HEK293 (cell line): ENCODE measurements at regions not wholly inside any gene's neighbourhood (a gene's known extent, or its start where the extent isn't known, plus 50 kb on each side); places are given as distances from the start of the nearest gene placed in this dataset.

Experiments
- CTCF ChIA-PET: fragments of 350-600 bp; formaldehyde crosslinking; extraction: SDS; loops from one replicate; lab custom pipeline; 2021; ENCODE audit warnings: antibody characterized with exemption; lab: Yijun Ruan, JAX
- POLR2A ChIA-PET: fragments of 300-600 bp; formaldehyde crosslinking; extraction: SDS; loops from one replicate; lab custom pipeline; 2020; ENCODE audit warnings: antibody characterized with exemption, inconsistent platforms; lab: Yijun Ruan, JAX
- H3K27ac ChIP-seq: fragments of 200-500 bp; sonication (Bioruptor generic); 2 replicates; pipeline ENCODE4 v1.5.1; 2014; ENCODE audit warnings: low read depth, low read length, control low read depth, inconsistent platforms; ENCODE audit errors: extremely low read depth
- H3K36me3 ChIP-seq, 2 experiments: fragments of 200-500 bp in 1 of 2; sonication (Bioruptor generic) in 1 of 2; 1 replicate in 1 of 2; 2 replicates in 1 of 2; pipeline ENCODE4 v1.5.1; 2014 to 2017; ENCODE audit warnings: inconsistent platforms in 2 of 2, low read length in 2 of 2; ENCODE audit not compliant: control insufficient read depth in 2 of 2, insufficient read depth in 1 of 2
- H3K4me1 ChIP-seq: fragments of 200-500 bp; sonication (Bioruptor generic); 2 replicates; pipeline ENCODE4 v1.5.1; 2014; ENCODE audit warnings: mild to moderate bottlenecking, low read length, inconsistent platforms; ENCODE audit not compliant: control insufficient read depth, insufficient read depth
- H3K4me3 ChIP-seq: 2 replicates; pipeline ENCODE4 v1.5.1; 2011; ENCODE audit warnings: low read depth, mild to moderate bottlenecking, control low read depth, low read length, moderate library complexity
- H3K9me3 ChIP-seq: fragments of 200-500 bp; sonication (Bioruptor generic); 2 replicates; pipeline ENCODE4 v1.5.1; 2014; ENCODE audit warnings: low read depth, low read length, inconsistent platforms; ENCODE audit not compliant: control insufficient read depth, insufficient read depth
- BCL11B ChIP-seq: fragments of 450-650 bp; formaldehyde crosslinking; IDR thresholded peaks from 2 replicates; pipeline ENCODE4 v1.5.1; 2016; ENCODE audit warnings: low read depth, missing biosample characterization, missing genetic modification characterization
- HIC1 ChIP-seq: fragments of 450-650 bp; formaldehyde crosslinking; IDR thresholded peaks from 2 replicates; pipeline ENCODE4 v1.5.1; 2016; ENCODE audit warnings: missing biosample characterization, missing genetic modification characterization
- IKZF3 ChIP-seq: fragments of 450-650 bp; IDR thresholded peaks from 2 replicates; pipeline ENCODE4 v1.5.0; 2018; ENCODE audit warnings: missing biosample characterization, mild to moderate bottlenecking, missing genetic modification characterization, moderate library complexity
- KLF1 ChIP-seq: fragments of 450-650 bp; formaldehyde crosslinking; IDR thresholded peaks from 2 replicates; pipeline ENCODE4 v1.5.1; 2016; ENCODE audit warnings: missing biosample characterization, missing genetic modification characterization
- RBAK ChIP-seq: fragments of 450-650 bp; formaldehyde crosslinking; IDR thresholded peaks from 2 replicates; pipeline ENCODE4 v1.5.1; 2016; ENCODE audit warnings: missing biosample characterization, missing genetic modification characterization
- YY1 ChIP-seq: fragments of 450-650 bp; formaldehyde crosslinking; IDR thresholded peaks from 2 replicates; pipeline ENCODE4 v1.5.1; 2018; ENCODE audit warnings: missing biosample characterization, missing genetic modification characterization
- ZBTB11 ChIP-seq: fragments of 450-650 bp; formaldehyde crosslinking; conservative IDR thresholded peaks from 2 replicates; pipeline ENCODE4 v1.5.1; 2016; ENCODE audit warnings: low read depth, missing biosample characterization, missing genetic modification characterization
- ZBTB48 ChIP-seq: fragments of 450-650 bp; formaldehyde crosslinking; IDR thresholded peaks from 2 replicates; pipeline ENCODE4 v1.5.1; 2016; ENCODE audit warnings: missing biosample characterization, missing genetic modification characterization
- ZNF146 ChIP-seq: fragments of 450-650 bp; formaldehyde crosslinking; IDR thresholded peaks from 2 replicates; pipeline ENCODE4 v1.5.1; 2016; ENCODE audit warnings: missing biosample characterization, missing genetic modification characterization
- ZNF274 ChIP-seq, 2 experiments: fragments of 200-500 bp in 1 of 2; fragments of 450-650 bp in 1 of 2; sonication (Bioruptor generic) in 1 of 2; formaldehyde crosslinking in 1 of 2; IDR thresholded peaks; 2 replicates each; pipeline versions ENCODE4 v1.5.1 to v1.6.1; 2014 to 2016; ENCODE audit warnings: borderline replicate concordance in 1 of 2, inconsistent platforms in 1 of 2, low read length in 1 of 2, missing biosample characterization in 1 of 2, missing genetic modification characterization in 1 of 2
- ZNF280C ChIP-seq: fragments of 450-650 bp; formaldehyde crosslinking; IDR thresholded peaks from 2 replicates; pipeline ENCODE4 v1.5.1; 2016; ENCODE audit warnings: missing biosample characterization, missing genetic modification characterization
- ZNF324 ChIP-seq: fragments of 450-650 bp; formaldehyde crosslinking; IDR thresholded peaks from 2 replicates; pipeline ENCODE4 v1.5.1; 2016; ENCODE audit warnings: missing biosample characterization, missing genetic modification characterization
- ZNF391 ChIP-seq: fragments of 450-650 bp; formaldehyde crosslinking; IDR thresholded peaks from 2 replicates; pipeline ENCODE4 v1.5.1; 2016; ENCODE audit warnings: low read depth, missing biosample characterization, missing genetic modification characterization, borderline replicate concordance
- ZNF416 ChIP-seq: fragments of 450-650 bp; formaldehyde crosslinking; IDR thresholded peaks from 2 replicates; pipeline ENCODE4 v1.5.1; 2016; ENCODE audit warnings: missing biosample characterization, missing genetic modification characterization
- ZNF426 ChIP-seq: fragments of 450-650 bp; formaldehyde crosslinking; IDR thresholded peaks from 2 replicates; pipeline ENCODE4 v1.5.1; 2017; ENCODE audit warnings: missing biosample characterization, missing genetic modification characterization, mild to moderate bottlenecking, inconsistent platforms, moderate library complexity
- ZNF514 ChIP-seq: fragments of 450-650 bp; formaldehyde crosslinking; IDR thresholded peaks from 2 replicates; pipeline ENCODE4 v1.5.1; 2016; ENCODE audit warnings: missing biosample characterization, missing genetic modification characterization
- ZNF561 ChIP-seq: fragments of 450-650 bp; IDR thresholded peaks from 2 replicates; pipeline ENCODE4 v1.5.1; 2018; ENCODE audit warnings: missing biosample characterization, missing genetic modification characterization, borderline replicate concordance
- ZNF621 ChIP-seq: fragments of 450-650 bp; formaldehyde crosslinking; IDR thresholded peaks from 2 replicates; pipeline ENCODE4 v1.5.1; 2017; ENCODE audit warnings: missing biosample characterization, missing genetic modification characterization
- ZNF664 ChIP-seq: fragments of 450-650 bp; formaldehyde crosslinking; IDR thresholded peaks from 2 replicates; pipeline ENCODE4 v1.5.1; 2016; ENCODE audit warnings: missing biosample characterization, missing genetic modification characterization
- ZNF768 ChIP-seq: fragments of 450-650 bp; formaldehyde crosslinking; IDR thresholded peaks from 2 replicates; pipeline ENCODE4 v1.5.1; 2018; ENCODE audit warnings: missing biosample characterization, mild to moderate bottlenecking, missing genetic modification characterization
- ZNF776 ChIP-seq: fragments of 450-650 bp; formaldehyde crosslinking; IDR thresholded peaks from 2 replicates; pipeline ENCODE4 v1.5.0; 2017; ENCODE audit warnings: missing biosample characterization, missing genetic modification characterization, borderline replicate concordance
- ZSCAN5A ChIP-seq: fragments of 450-650 bp; formaldehyde crosslinking; IDR thresholded peaks from 2 replicates; pipeline ENCODE4 v1.5.1; 2016; ENCODE audit warnings: missing biosample characterization, missing genetic modification characterization
- ZXDB ChIP-seq: fragments of 450-650 bp; formaldehyde crosslinking; IDR thresholded peaks from 2 replicates; pipeline ENCODE4 v1.5.1; 2016; ENCODE audit warnings: missing biosample characterization, missing genetic modification characterization
- TF ChIP-seq, protein P1 (sequence below): fragments of 450-650 bp; formaldehyde crosslinking; IDR thresholded peaks from 2 replicates; pipeline ENCODE4 v1.5.1; 2016; ENCODE audit warnings: missing biosample characterization, missing genetic modification characterization

- no peak overlapping the region for H3K27ac ChIP-seq
- no peaks in the 10 kb centered on the region for H3K36me3 ChIP-seq
- CTCF ChIA-PET = interaction anchor here (1.5 kb wide), 2 partner anchors 10 to 195 kb away, joined by 3 read pairs; no protein-coding TSS in a partner anchor
- no peak for TF ChIP-seq RBAK (tag by site-specific recombination)
- no peak for TF ChIP-seq ZNF391 (tag by site-specific recombination)
- TF ChIP-seq ZNF776 (tag by site-specific recombination) = no peak
- no peak for TF ChIP-seq KLF1
- TF ChIP-seq, protein P1, sequence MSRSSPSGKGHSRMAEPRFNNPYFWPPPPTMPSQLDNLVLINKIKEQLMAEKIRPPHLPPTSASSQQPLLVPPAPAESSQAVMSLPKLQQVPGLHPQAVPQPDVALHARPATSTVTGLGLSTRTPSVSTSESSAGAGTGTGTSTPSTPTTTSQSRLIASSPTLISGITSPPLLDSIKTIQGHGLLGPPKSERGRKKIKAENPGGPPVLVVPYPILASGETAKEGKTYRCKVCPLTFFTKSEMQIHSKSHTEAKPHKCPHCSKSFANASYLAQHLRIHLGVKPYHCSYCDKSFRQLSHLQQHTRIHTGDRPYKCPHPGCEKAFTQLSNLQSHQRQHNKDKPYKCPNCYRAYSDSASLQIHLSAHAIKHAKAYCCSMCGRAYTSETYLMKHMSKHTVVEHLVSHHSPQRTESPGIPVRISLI (tag by site-specific recombination) = no peak
- TF ChIP-seq ZNF514 (tag by site-specific recombination) = no peak
- no peak for TF ChIP-seq ZBTB48 (tag by site-specific recombination)
- TF ChIP-seq ZNF274 (IDR thresholded peaks at IDR 0.05; ENCODE audit: low read length) = no peak
- TF ChIP-seq ZNF274 (tag by site-specific recombination; IDR thresholded peaks at IDR 0.05; ENCODE audit: borderline replicate concordance) = no peak
- TF ChIP-seq ZXDB (tag by site-specific recombination) = no peak
- no peak for TF ChIP-seq HIC1
- TF ChIP-seq ZNF280C (tag by site-specific recombination) = no peak
- TF ChIP-seq ZNF621 = no peak
- no peak for TF ChIP-seq ZNF561
- TF ChIP-seq ZNF664 (tag by site-specific recombination) = no peak
- TF ChIP-seq ZNF146 (tag by site-specific recombination) = no peak
- TF ChIP-seq, all 188 proteins: peak for 0
- POLR2A ChIA-PET = no interaction called here
- Histone ChIP-seq H3K9me3 (no peaks in the 10 kb centered on the region), H3K4me3 (no peak overlapping the region), H3K4me1 (no peaks in the 10 kb centered on the region)
These were observed 307.5 kb upstream of the FAM241A start for GRCh38 chr4:111837761-111838160.

DNA sequence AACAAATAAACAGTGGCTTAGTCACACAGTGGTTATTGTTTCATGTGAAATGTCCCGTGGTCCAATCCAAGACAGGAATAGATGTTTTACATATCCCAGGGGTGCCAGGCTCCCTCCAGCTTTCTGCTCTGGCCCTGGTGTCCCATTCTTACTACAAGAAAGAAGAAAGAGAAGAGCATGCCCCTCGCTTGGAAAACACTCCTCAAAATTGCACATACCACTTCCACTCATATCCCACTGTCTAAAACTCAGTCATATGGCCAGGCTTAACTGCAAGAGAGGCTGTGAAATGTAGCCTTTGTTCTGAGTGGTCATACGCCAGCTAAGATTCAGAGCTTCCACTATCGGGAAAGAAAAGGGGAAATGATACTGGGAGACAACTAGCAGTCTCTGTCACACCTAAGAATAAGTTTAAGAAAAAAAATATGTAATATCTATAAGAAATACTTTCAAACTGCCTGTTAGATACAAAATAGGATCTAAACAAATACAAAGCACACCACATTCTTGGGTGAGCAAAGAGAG, 306.8 kb upstream of the FAM241A start:
- Histone ChIP-seq H3K4me3 (no peak overlapping the region), H3K4me1 (no peaks in the 10 kb centered on the region), H3K36me3 (no peaks in the 10 kb centered on the region), H3K27ac (no peak overlapping the region), H3K9me3 (no peaks in the 10 kb centered on the region)
- ChIA-PET CTCF (interaction anchor here (1.5 kb wide), 2 partner anchors 9 to 194 kb away, joined by 3 read pairs; no protein-coding TSS in a partner anchor), POLR2A (no interaction called here)
- TF ChIP-seq ZNF426 (tag by site-specific recombination) (no peak), ZNF768 (no peak), BCL11B (tag by site-specific recombination) (no peak), KLF1 (no peak), ZNF324 (tag by site-specific recombination) (no peak), YY1 (tag by site-specific recombination) (no peak), IKZF3 (tag by site-specific recombination) (no peak), ZBTB11 (tag by site-specific recombination) (no peak), ZSCAN5A (tag by site-specific recombination) (no peak), ZNF416 (no peak)
